HL-60 (cell line): ENCODE measurements at regions not wholly inside any gene's neighbourhood (a gene's known extent, or its start where the extent isn't known, plus 50 kb on each side); places are given as distances from the start of the nearest gene placed in this dataset.

ENCODE experiments used
- DNase-seq, 2 experiments: peaks; one replicate each; pipeline ENCODE4 v3.0.0-alpha.2; 2010 to 2020; ENCODE audit warnings: low read depth in 1 of 2, low spot score in 1 of 2
- H3K27ac ChIP-seq: fragments of 250-450 bp; sonication (Bioruptor Pico); replicated peaks from 2 replicates; pipeline ENCODE4 v1.5.1; 2020; ENCODE audit warnings: mild to moderate bottlenecking, moderate library complexity
- H3K27me3 ChIP-seq: fragments of 250-450 bp; sonication (Bioruptor Pico); 2 replicates; pipeline ENCODE4 v1.5.1; 2021; ENCODE audit warnings: mild to moderate bottlenecking, moderate library complexity; ENCODE audit not compliant: insufficient read depth, poor library complexity, severe bottlenecking
- H3K4me3 ChIP-seq: replicated peaks from 2 replicates; pipeline ENCODE4 v1.5.1; 2011; ENCODE audit warnings: mild to moderate bottlenecking, control low read depth, low read length; ENCODE audit not compliant: insufficient read depth
- CTCF ChIP-seq: IDR thresholded peaks from one replicate; pipeline ENCODE4 v1.5.1; 2011; ENCODE audit warnings: low read length, control low read depth, inconsistent platforms; ENCODE audit not compliant: insufficient read depth

GRCh38 chr14:51189600-51190376 is 50.3 kb upstream of the TMX1 start:
- Histone ChIP-seq H3K27ac (no peak overlapping the region), H3K27me3 (no peaks in the 10 kb centered on the region), H3K4me3 (no peak overlapping the region)
- TF ChIP-seq CTCF, result no peak
- no peak for DNase-seq
